ENCODE measurements at regions not wholly inside any gene's neighbourhood (a gene's known extent, or its start where the extent isn't known, plus 50 kb on each side); places are given as distances from the start of the nearest gene placed in this dataset.

- no peaks in the 10 kb centered on the region for H3K27me3 ChIP-seq
- ATAC-seq (ENCODE audit: low FRiP score in 2 of 2) (no peak), DNase-seq (no peak)
- H3K27ac ChIP-seq: no peak overlapping the region
- no peak overlapping the region for H3K4me3 ChIP-seq
- WGBS, 2 donors: 96 to 98% methylated on average over 5 of the region's 5 CpGs
- no peak for TF ChIP-seq CTCF (IDR thresholded peaks at IDR 0.05)
- TF ChIP-seq POLR2A (IDR thresholded peaks at IDR 0.05): no peak
- no peak for TF ChIP-seq EP300 (IDR thresholded peaks at IDR 0.05)
- no peak for TF ChIP-seq POLR2AphosphoS5 (IDR thresholded peaks at IDR 0.05)
- H3K36me3 ChIP-seq: no peaks in the 10 kb centered on the region
- H3K4me1 ChIP-seq: peaks cover 9 to 18% (median 15%) of the 10 kb centered on the region in 4 donors
- H3K9me3 ChIP-seq: no peaks in the 10 kb centered on the region
These were observed 224.3 kb upstream of the MAP3K1 start for GRCh38 chr5:56591081-56591480.

DNA sequence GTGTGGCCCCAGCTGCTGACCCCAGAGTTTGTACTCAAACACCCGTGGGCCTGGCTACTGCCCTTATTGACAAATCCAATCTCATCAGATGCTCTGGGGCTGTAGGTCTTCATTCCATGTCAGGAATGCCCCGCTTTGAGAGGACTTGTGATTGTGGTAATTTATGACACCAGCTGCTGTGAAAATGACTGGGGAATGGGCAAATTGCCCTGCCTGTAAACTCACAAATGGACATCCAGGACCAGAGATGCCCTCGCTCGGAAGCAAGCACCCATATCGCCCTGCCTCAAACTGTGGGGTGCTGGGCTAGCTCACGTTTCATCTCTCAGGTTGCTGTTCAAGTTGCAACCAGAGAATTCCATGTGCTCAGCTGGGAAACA lies 225.9 kb upstream of the MAP3K1 start:
- no peak overlapping the region for H3K4me3 ChIP-seq
- 88 to 90% methylated on average over 6 of the region's 6 CpGs for WGBS, 2 donors
- no peaks in the 10 kb centered on the region for H3K36me3 ChIP-seq
- no peaks in the 10 kb centered on the region for H3K27me3 ChIP-seq
- H3K4me1 ChIP-seq: peaks cover 15 to 27% (median 23%) of the 10 kb centered on the region in 4 donors
- DNase-seq (no peak), ATAC-seq (ENCODE audit: low FRiP score in 2 of 2) (no peak)
- no peaks in the 10 kb centered on the region for H3K9me3 ChIP-seq
- no peak for TF ChIP-seq EP300 (IDR thresholded peaks at IDR 0.05)
- no peak overlapping the region for H3K27ac ChIP-seq

- H3K27me3 ChIP-seq: no peaks in the 10 kb centered on the region
- H3K4me1 ChIP-seq: peaks cover 15 to 27% (median 23%) of the 10 kb centered on the region in 4 donors
- ATAC-seq (ENCODE audit: low FRiP score in 2 of 2) (peak; percentile 41 to 86), DNase-seq (peak; percentile 29 to 68)
- H3K27ac ChIP-seq: no peak overlapping the region
- H3K36me3 ChIP-seq: no peaks in the 10 kb centered on the region
- no peak overlapping the region for H3K4me3 ChIP-seq
- no peak for TF ChIP-seq POLR2A (IDR thresholded peaks at IDR 0.05)
- TF ChIP-seq CTCF (IDR thresholded peaks at IDR 0.05): no peak
- TF ChIP-seq POLR2AphosphoS5 (IDR thresholded peaks at IDR 0.05): no peak
- TF ChIP-seq EP300 (IDR thresholded peaks at IDR 0.05): no peak
- no peaks in the 10 kb centered on the region for H3K9me3 ChIP-seq
- 71 to 75% methylated on average over 12 to 16 of the region's 16 CpGs for WGBS, 2 donors
These were observed 226.5 kb upstream of the MAP3K1 start for GRCh38 chr5:56588636-56589480.

DNA sequence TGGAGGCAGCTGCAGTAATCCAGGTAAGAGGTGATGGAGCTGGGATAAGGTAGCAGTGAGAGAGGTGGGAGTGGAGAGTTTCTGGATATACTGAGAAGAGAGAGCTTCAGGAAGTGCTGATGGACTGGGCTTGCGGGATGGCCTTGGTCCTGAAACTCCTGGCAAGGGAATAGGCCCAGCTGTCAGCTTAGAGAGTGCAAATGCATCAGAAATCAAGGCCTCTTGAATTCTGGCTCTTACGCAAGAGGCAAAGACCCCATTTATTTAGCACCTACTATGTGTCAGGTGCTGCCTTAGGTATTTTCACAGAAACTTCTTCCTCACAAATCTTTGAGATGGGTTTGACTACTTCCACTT lies 227.2 kb upstream of the MAP3K1 start:
- H3K4me1 ChIP-seq: peaks cover 15 to 27% (median 23%) of the 10 kb centered on the region in 4 donors
- no peak overlapping the region for H3K27ac ChIP-seq
- no peak for ATAC-seq (ENCODE audit: low FRiP score in 2 of 2)
- H3K4me3 ChIP-seq: no peak overlapping the region
- no peaks in the 10 kb centered on the region for H3K27me3 ChIP-seq
- no peaks in the 10 kb centered on the region for H3K9me3 ChIP-seq
- no peak for DNase-seq
- WGBS, 2 donors: 90 to 96% methylated on average over 2 of the region's 2 CpGs
- H3K36me3 ChIP-seq: no peaks in the 10 kb centered on the region
- no peak for TF ChIP-seq CTCF (IDR thresholded peaks at IDR 0.05)
- TF ChIP-seq POLR2A (IDR thresholded peaks at IDR 0.05): no peak
- no peak for TF ChIP-seq EP300 (IDR thresholded peaks at IDR 0.05)
- no peak for TF ChIP-seq POLR2AphosphoS5 (IDR thresholded peaks at IDR 0.05)

DNA sequence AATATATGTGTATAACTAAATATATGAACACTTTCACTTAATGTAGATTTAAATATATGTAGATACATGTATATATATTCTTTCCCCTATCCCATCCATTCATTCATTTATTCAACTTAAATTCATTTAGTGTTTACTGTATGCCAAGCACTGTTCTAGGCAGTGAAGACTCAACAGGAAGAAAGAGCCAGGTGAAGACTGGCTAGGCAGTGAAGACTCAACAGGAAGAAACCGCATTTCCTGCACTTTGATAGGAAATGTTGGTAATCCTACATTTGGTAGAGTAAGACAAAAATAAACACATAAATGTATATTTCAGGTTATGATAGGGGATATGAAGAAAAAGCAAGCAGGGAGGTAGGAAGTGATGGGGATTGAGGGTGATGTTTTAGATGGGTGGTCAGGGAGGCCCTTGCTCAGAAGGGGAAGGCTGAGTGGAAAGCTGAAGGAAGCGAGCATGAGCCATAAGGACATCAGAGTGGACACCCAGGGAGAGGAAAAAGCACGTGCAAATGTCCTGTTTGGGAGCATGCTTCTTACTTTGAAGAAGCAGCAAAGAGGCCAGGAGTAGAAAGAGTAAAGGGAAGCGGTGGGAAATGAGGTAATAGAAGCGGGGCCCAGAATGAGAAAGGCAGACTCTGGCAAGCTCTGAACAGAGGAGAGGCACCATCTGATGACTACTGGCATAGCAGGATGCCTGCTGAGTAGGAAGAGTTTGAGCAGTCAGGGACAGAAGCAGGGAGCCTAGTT lies 227.8 kb upstream of the MAP3K1 start:
- ATAC-seq (ENCODE audit: low FRiP score in 2 of 2) (no peak), DNase-seq (no peak)
- Histone ChIP-seq H3K4me3 (no peak overlapping the region), H3K27me3 (no peaks in the 10 kb centered on the region), H3K4me1 (peaks cover 15 to 27% (median 23%) of the 10 kb centered on the region in 4 donors), H3K9me3 (no peaks in the 10 kb centered on the region), H3K36me3 (no peaks in the 10 kb centered on the region), H3K27ac (no peak overlapping the region)
- 81 to 85% methylated on average over 5 of the region's 5 CpGs for WGBS, 2 donors
- TF ChIP-seq EP300 (IDR thresholded peaks at IDR 0.05) (no peak), POLR2AphosphoS5 (IDR thresholded peaks at IDR 0.05) (no peak), CTCF (IDR thresholded peaks at IDR 0.05) (no peak)

Measured in upper lobe of left lung (tissue), 6 donors.